K562 (cell line): ENCODE measurements at regions not wholly inside any gene's neighbourhood (a gene's known extent, or its start where the extent isn't known, plus 50 kb on each side); places are given as distances from the start of the nearest gene placed in this dataset.

Source experiments
- ATAC-seq: fragments of 200-7000 bp; cut with Tn5 transposase; 3 replicates; pipeline ENCODE4 v1.9.1; 2020; ENCODE audit warnings: moderate library complexity
- BruUV-seq: library from RNA; stranded (reverse); fragments of 400-500 nt; replicated peaks from 2 replicates; lab custom pipeline; 2021; lab: Mats Ljungman, UMichigan
- CTCF ChIA-PET: fragments of 300-600 bp; formaldehyde crosslinking; extraction: SDS; loops from one replicate; lab custom pipeline; 2021; ENCODE audit warnings: low intra/inter-chr PET ratio; lab: Yijun Ruan, JAX
- POLR2A ChIA-PET: fragments of 300-600, 350-650 bp; sonication (Branson Sonifier 250); formaldehyde crosslinking; extraction: SDS; loops from one replicate; lab custom pipeline; 2021; ENCODE audit warnings: antibody characterized with exemption, inconsistent platforms; lab: Yijun Ruan, JAX
- DNase-seq, 4 experiments: peaks; one replicate each; pipeline versions ENCODE4 v3.0.0 to v3.0.0-alpha.2; 2011 to 2018; ENCODE audit warnings: low spot score in 3 of 4, mixed read lengths in 3 of 4; ENCODE audit errors: extremely low read depth in 1 of 4
- FAIRE-seq: peaks from 2 replicates; lab custom pipeline; 2011; peaks lifted over from hg19 to GRCh38; lab: Jason Lieb, UNC
- H2AFZ ChIP-seq: 2 replicates; pipeline ENCODE4 v1.6.0; 2011; ENCODE audit warnings: low read depth, low read length, control low read depth, inconsistent platforms
- H3K27ac ChIP-seq: fragments of 200-600 bp; 3 replicates; pipeline ENCODE4 v1.8.0; 2011; ENCODE audit warnings: low read depth, mild to moderate bottlenecking, control low read depth, inconsistent platforms, low read length, moderate library complexity, mixed read lengths; ENCODE audit errors: extremely low read depth
- H3K27me3 ChIP-seq, 2 experiments: fragments of 300-600 bp in 1 of 2; 2 replicates in 1 of 2; 3 replicates in 1 of 2; pipeline versions ENCODE4 v1.6.0 to v1.8.0; 2011; ENCODE audit warnings: inconsistent platforms in 2 of 2, low read length in 2 of 2, mild to moderate bottlenecking in 1 of 2, mixed read lengths in 1 of 2, moderate library complexity in 1 of 2; ENCODE audit not compliant: control insufficient read depth in 2 of 2, insufficient read depth in 2 of 2
- H3K36me3 ChIP-seq: fragments of 300-600 bp; 3 replicates; pipeline ENCODE4 v1.8.0; 2011; ENCODE audit warnings: mild to moderate bottlenecking, low read length, inconsistent platforms; ENCODE audit not compliant: control insufficient read depth, insufficient read depth
- H3K4me1 ChIP-seq, 2 experiments: fragments of 200-600 bp in 1 of 2; replicated peaks in 1 of 2; 2 replicates in 1 of 2; 3 replicates in 1 of 2; pipeline versions ENCODE4 v1.5.1 to v1.8.0; 2011; ENCODE audit warnings: inconsistent platforms in 2 of 2, low read length in 2 of 2, mild to moderate bottlenecking in 1 of 2, mixed read lengths in 1 of 2, moderate library complexity in 1 of 2; ENCODE audit not compliant: control insufficient read depth in 2 of 2, insufficient read depth in 2 of 2
- H3K4me2 ChIP-seq: 2 replicates; pipeline ENCODE4 v1.6.1; 2011; ENCODE audit warnings: low read length, control low read depth, inconsistent platforms, mixed read lengths; ENCODE audit not compliant: insufficient read depth
- H3K4me3 ChIP-seq: fragments of 200-600 bp; sonication (generic), shearing (Covaris generic); 2 replicates; pipeline ENCODE4 v1.5.1; 2016; ENCODE audit warnings: control low read depth, inconsistent platforms
- H3K79me2 ChIP-seq: fragments of 200-600 bp; 3 replicates; pipeline ENCODE4 v1.8.0; 2011; ENCODE audit warnings: low read length, inconsistent platforms; ENCODE audit not compliant: control insufficient read depth, insufficient read depth
- H3K9ac ChIP-seq, 2 experiments: 2 replicates each; pipeline versions ENCODE4 v1.6.0 to v1.6.1; 2011; ENCODE audit warnings: low read depth in 2 of 2, low read length in 2 of 2, control low read depth in 1 of 2, inconsistent platforms in 1 of 2, mild to moderate bottlenecking in 1 of 2, mixed read lengths in 1 of 2; ENCODE audit not compliant: insufficient read depth in 1 of 2
- H3K9me1 ChIP-seq: one replicate; pipeline ENCODE4 v1.6.0; 2011; ENCODE audit warnings: inconsistent platforms, mild to moderate bottlenecking, low read length, moderate library complexity; ENCODE audit not compliant: control insufficient read depth, insufficient read depth
- H3K9me3 ChIP-seq: replicated peaks from 2 replicates; pipeline ENCODE4 v1.5.1; 2011; ENCODE audit warnings: low read depth, low read length, inconsistent platforms; ENCODE audit not compliant: control insufficient read depth, insufficient read depth
- H4K20me1 ChIP-seq: replicated peaks from 2 replicates; pipeline ENCODE4 v1.6.1; 2011; ENCODE audit warnings: low read length, inconsistent platforms, mixed read lengths; ENCODE audit not compliant: control insufficient read depth, insufficient read depth
- CHD7 ChIP-seq: fragments of 200-600 bp; sonication (generic); IDR thresholded peaks from one replicate; pipeline ENCODE4 v1.6.1; 2012; ENCODE audit warnings: mild to moderate bottlenecking, low read depth, low read length, inconsistent platforms
- GTF2B ChIP-seq: IDR thresholded peaks from 2 replicates; pipeline ENCODE4 v1.6.1; 2011; ENCODE audit not compliant: insufficient read length; ENCODE audit errors: extremely low read depth
- HMG20A ChIP-seq: fragments of 450-650 bp; formaldehyde crosslinking; conservative IDR thresholded peaks from 2 replicates; pipeline ENCODE4 v1.4.0; 2020; ENCODE audit warnings: mild to moderate bottlenecking, mixed read lengths
- MYBL2 ChIP-seq, 2 experiments: fragments of 450-650 bp in 1 of 2; sonication (generic) in 1 of 2; formaldehyde crosslinking in 1 of 2; IDR thresholded peaks; 2 replicates each; pipeline versions ENCODE4 v1.6.1 to v1.8.1; 2017 to 2022; ENCODE audit warnings: borderline replicate concordance in 1 of 2, inconsistent platforms in 1 of 2, low read depth in 1 of 2, mild to moderate bottlenecking in 1 of 2, missing genetic modification reagents in 1 of 2, moderate library complexity in 1 of 2
- RAD51 ChIP-seq: fragments of 450-650 bp; IDR thresholded peaks from 2 replicates; pipeline ENCODE4 v1.7.1; 2016; ENCODE audit warnings: low read depth, mild to moderate bottlenecking, borderline replicate concordance
- SMARCA5 ChIP-seq: fragments of 450-650 bp; IDR thresholded peaks from 2 replicates; pipeline ENCODE4 v1.6.1; 2016
- ZBTB34 ChIP-seq: fragments of 250-450 bp; sonication (Bioruptor Pico); IDR thresholded peaks from 2 replicates; pipeline ENCODE4 v1.8.0; 2021; ENCODE audit warnings: mild to moderate bottlenecking, moderate library complexity
- WGBS: fragments of 100-300 bp; shearing (Covaris generic); methylation state at CpG from one replicate; pipeline ENCODE4 v1.1.6; 2016; ENCODE audit warnings: low coverage, mixed read lengths; ENCODE audit not compliant: insufficient coverage; ENCODE audit errors: missing lambda C conversion rate; 5-methylcytosine and 5-hydroxymethylcytosine counted together
- in situ Hi-C: fragments of 300-500 bp; cut with MboI; formaldehyde crosslinking; loops from 4 replicates; pipeline ENCODE4 v1.15.0; 2018; ENCODE audit warnings: inconsistent platforms, mixed read lengths
- intact Hi-C: fragments of 100-400 bp; cut with micrococcal nuclease; formaldehyde crosslinking; loops from 2 replicates; pipeline ENCODE4 v1.14.2; 2022

- in situ Hi-C loops (no loop called here), intact Hi-C loops (no loop called here)
- Histone ChIP-seq H3K4me2 (no peak overlapping the region), H3K9me3 (no peaks in the 10 kb centered on the region), H2AFZ (no peak overlapping the region), H3K36me3 (no peaks in the 10 kb centered on the region), H3K27ac (no peak overlapping the region), H3K9me1 (no peaks in the 10 kb centered on the region), H3K79me2 (no peaks in the 10 kb centered on the region), H3K4me3 (no peak overlapping the region), H3K27me3 (no peaks in the 10 kb centered on the region), H3K9ac (no peak overlapping the region), H3K4me1 (no peaks in the 10 kb centered on the region), H4K20me1 (no peaks in the 10 kb centered on the region)
- BruUV-seq: no TSS peak
- DNase-seq: no peak
- ATAC-seq: no peak
- ChIA-PET POLR2A (no interaction called here), CTCF (no interaction called here)
- 0% methylated on average over 1 of the region's 1 CpG for WGBS
- no peak for FAIRE-seq
- TF ChIP-seq HMG20A (CRISPR knock-in tag) (no peak), GTF2B (no peak), MYBL2 (IDR thresholded peaks at IDR 0.05; ENCODE audit: low read depth) (no peak), MYBL2 (CRISPR knock-in tag; IDR thresholded peaks at IDR 0.05; ENCODE audit: borderline replicate concordance) (no peak), RAD51 (no peak), CHD7 (no peak), ZBTB34 (CRISPR knock-in tag) (no peak), SMARCA5 (no peak)
These were observed 444.7 kb upstream of the CNTN3 start for GRCh38 chr3:75059120-75059519.
